ENCODE measurements at regions not wholly inside any gene's neighbourhood (a gene's known extent, or its start where the extent isn't known, plus 50 kb on each side); places are given as distances from the start of the nearest gene placed in this dataset.
"Not testable (repeated sequence)": the region's sequence is repeated elsewhere in the genome, so short reads cannot be mapped to it uniquely, and the experiment has no call there.

DNA sequence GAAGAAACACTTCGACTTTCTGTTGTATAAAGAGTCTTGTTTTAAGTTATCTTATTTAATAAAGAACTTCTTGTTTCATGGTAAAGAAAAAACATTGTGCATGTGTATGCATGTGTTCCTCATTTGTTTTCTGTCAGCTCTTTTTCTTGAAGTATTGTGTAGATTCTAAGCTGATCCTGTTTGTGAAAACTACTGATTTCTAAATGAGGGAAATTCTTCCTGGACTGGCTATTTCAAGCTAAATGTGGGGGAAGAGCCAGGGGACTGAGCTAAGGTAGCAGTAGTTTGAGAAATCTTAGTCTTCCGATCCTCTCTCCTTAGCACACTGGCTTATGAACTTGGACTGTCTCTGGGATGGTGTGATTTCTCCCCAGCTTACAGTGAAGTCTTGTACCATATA lies 56.4 kb upstream of the RBMS1 start:
- no peak for DNase-seq

DNA sequence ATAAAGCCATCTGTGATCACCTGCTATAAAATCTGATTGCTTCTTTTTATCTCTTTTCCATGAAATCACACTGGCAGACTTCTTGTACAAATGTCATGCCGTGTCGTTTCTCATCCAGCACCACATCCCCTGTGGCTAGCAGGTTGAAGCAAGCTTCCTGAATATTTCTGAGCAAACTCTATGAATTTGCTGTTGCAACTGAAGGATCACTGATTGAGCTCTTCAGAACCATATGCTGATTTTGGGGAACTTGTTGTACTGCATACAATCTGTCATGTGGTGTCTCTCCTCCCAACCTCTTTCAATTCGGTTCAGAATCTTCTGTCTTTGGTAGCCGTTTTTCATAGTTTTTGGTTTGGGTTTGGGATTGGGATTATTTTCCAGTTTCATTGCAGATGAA lies 57.7 kb upstream of the RBMS1 start:
- no peak for DNase-seq

- no peak for DNase-seq
Measured at GRCh38 chr2:160555420-160556071, 61.9 kb upstream of the RBMS1 start.

GRCh38 chr2:160557903-160558302 lies 64.3 kb upstream of the RBMS1 start:
- no peak for DNase-seq

- no peak for DNase-seq
Measured at GRCh38 chr2:160558531-160558930, 64.9 kb upstream of the RBMS1 start.

GRCh38 chr2:160561551-160562295 lies 68.1 kb upstream of the RBMS1 start:
- no peak for DNase-seq

GRCh38 chr2:160562730-160563129 lies 69.1 kb upstream of the RBMS1 start:
- no peak for DNase-seq

DNA sequence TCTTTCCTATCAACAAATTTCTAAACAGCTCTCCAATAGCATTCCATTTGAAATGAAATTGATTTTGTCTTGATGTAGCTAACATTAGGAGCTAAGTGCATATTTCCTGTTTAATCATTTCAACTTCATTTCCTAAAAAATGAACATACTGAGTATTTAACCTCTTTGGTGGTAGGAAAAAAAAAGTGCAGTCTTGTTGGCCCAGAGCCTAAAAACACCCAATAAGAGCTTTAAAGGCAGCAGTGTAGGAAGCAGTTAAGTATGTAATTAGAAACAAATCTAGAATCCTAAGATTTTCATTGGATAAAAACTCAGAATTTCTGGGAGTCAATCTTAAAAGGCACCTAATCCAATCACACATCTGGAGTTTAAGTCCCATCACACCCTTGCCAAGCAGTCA lies 71.0 kb upstream of the RBMS1 start:
- no peak for DNase-seq

DNA sequence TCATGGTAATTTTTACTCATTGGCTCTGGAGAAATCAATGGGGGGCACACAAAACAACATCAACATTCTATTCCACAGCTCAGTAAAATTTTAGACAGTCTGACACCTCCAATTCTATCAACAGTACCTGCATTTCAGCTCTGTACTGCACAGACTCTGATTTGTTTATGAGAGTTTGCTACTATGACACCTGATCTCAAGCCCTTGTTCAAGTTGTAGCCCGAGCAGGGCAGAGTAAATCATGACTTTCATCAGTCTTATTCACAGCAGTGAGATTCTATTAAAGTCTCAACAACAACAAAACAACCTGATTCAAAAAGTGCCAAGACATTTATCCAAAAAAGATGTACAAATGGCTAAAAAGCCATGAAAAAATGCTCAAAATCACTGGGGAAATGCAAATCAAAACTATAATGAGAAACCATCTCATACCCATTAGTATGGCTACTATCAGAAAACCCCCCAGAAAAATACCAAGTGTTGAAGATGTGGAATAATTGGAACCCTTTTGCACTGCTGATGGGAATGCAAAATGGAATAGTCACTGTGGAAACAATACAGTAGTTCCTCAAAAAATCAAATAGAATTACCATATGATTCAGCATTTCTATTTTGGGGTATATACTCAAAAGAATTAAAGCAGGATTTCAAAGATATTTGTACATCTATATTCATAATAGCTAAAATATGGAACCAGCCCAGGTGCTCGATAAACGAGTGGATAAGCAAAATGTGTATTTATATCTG lies 71.7 kb upstream of the RBMS1 start:
- DNase-seq = no peak

- no peak for DNase-seq
Measured at GRCh38 chr2:160566717-160567116, 73.1 kb upstream of the RBMS1 start.

DNA sequence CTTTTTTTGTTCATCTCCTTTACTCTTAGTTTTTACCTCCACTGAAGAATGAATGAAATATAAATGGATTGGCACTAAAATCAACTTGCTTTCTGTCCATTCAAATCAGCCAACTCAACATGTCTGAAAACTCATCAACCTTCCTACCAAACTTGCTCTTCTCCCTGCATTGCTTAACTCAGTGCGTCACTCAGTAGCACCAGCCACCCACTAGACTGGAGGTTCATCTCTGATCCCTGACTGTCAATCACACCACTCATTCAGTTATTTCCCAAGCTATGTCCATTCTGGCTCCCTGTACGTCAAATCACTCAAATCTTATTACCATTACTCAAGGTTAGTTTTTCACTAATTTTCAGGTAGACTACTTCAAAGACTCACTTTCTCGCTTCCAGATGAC lies 75.2 kb upstream of the RBMS1 start:
- DNase-seq = no peak

DNA sequence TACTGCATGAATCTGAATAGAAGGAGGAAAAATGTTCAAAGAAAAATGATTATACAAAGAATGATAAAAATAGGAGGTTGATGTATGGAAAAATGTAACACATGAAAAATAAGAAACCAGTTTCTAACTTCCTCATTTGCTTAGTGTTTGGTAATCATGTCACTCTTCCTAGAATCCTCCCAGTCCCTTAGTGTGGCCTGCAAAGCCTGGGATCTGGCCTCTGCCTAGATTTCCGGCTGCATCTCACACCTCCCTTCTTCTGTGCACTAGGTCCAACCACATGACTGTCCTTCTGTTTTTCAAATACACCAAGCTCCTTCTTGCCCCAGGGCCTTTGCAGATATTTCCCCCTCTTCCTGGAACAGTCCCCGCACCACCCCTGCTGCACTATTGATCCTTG lies 76.8 kb upstream of the RBMS1 start:
- DNase-seq = no peak

- no peak for DNase-seq
Measured at GRCh38 chr2:160574468-160575140, 81.0 kb upstream of the RBMS1 start.

DNA sequence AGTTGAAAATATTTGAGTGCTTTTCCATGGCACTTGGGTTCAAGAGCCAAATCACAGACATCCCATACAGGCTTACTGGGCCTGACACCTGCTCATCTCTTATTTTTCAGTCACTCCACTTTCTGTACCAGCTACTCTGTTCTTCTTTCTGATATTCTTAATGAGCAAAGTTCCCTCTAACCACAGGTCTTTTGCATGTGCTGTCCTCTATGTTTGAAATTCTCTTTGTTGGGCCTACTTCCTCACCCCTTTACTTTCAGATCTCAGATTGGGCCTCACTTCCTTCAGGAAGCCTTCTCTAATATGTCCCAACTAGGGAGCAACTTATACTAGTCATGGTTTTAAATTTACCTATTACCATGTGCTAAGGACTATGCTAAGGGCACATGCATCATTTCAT lies 81.8 kb upstream of the RBMS1 start:
- DNase-seq = no peak

- DNase-seq = no peak
Measured at GRCh38 chr2:160576054-160576499, 82.5 kb upstream of the RBMS1 start.

DNA sequence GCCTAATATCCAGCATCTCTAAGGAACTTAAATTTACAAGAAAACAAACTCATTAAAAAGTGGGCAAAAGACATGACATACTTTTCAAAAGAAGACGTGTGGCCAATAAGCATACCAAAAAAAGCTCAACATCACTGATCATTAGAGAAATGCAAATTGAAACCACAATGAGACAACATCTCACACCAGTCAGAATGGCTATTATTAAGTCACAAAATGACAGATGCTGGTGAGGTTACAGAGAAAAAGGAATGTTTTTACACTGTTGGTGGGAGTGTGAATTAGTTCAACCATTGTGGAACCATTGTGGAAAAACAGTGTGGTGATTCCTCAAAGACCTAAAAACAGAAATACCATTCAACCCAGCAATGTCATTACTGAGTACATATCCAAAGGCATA lies 83.5 kb upstream of the RBMS1 start:
- DNase-seq = not testable (repeated sequence)

- DNase-seq = no peak
Measured at GRCh38 chr2:160581035-160581434, 87.4 kb upstream of the RBMS1 start.

DNA sequence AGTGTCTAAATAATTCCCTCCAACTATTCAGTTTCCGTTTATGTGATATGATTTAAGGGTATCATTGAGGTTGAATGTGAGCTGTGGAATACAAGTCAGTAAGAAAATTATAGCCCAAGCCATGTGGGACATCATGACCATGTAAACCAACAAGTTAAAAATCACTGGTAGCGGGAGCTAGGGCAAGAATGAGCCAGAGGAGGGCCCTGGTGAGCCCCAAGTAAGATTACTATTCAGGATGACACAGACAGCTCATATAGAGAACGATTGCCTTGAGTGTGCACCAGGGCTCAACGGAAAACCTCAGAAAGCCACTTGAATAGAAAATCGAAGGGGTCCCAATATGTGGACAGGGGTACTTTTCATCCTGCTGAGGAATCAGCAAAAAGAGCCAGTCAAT lies 87.8 kb upstream of the RBMS1 start:
- no peak for DNase-seq

DNA sequence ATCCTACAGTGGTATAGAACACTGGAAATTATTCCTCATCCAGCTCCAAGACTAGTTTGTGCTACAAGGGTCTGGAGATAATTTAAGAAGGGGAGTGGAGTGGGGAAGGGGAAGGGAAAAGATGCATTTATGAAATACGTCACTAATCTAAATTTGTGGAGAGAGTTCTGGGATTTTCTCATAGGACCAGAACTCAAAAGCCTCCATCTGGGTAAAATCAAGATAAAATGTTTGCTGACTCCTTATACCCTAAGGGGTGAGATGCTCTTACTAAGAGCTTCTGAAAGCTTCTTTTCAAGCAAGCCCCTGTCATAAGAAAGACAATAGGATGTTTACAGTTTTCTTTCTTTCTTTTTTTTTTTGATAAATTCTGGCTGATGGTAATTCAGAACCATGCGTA lies 88.5 kb upstream of the RBMS1 start:
- no peak for DNase-seq

GRCh38 chr2:160582490-160583145 lies 89.0 kb upstream of the RBMS1 start:
- DNase-seq = no peak

DNA sequence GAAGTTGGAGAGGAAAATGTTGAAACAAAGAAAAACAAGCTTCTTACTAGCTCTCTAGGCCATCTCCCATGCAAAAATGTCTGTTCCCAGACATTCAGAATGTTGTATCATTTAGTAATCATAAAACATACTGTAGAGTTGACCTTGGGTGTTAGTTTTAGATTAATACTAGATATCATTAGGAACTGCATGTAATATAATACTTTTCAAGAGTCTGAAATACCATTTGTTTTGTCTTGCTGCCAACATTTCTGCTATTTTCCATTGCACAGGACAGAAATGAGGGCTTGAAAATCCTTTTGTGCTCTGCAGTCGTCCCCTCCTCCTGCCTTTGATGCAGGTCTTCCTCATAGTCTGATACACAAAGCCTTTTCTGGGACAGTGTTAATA lies 89.5 kb upstream of the RBMS1 start:
- no peak for DNase-seq

DNA sequence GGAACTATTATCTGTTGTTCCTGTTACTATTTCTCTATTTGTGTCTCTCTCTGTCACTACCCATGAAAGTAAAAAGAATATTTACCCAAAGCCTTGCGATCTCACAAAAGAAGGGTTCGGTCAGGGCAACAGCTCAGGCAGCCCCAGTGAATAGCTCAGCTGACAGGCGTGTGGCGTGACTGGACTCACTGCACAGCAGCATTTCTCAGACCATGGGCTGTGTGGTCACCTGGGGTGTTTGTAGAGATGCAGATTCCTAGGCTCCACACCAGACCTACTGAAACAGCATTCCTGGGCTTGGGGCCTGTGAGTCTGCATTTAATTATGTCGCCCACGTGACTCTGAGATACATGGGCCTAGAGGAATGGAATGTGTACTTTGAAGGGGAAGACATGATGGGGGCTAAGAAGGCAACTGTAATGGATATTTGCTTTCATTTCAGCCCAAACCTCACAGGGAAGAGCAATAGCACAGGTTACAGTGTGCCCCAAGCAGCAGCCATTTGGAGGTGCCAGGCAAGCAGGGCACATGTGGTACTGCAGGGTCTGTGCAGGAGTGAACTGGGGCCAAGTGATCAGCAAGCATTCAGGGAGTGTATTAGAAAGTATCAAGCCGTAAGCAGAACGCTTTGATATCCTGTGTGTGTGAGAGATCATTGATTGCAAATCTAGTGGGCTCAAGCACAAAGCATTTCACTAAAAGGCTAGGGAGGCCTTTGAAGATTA lies 90.4 kb upstream of the RBMS1 start:
- DNase-seq = no peak

Measured in activated CD4-positive, alpha-beta T cell treated with anti-CD3 and anti-CD28 coated beads for 1 hour (primary cell).